ENCODE measurements at regions not wholly inside any gene's neighbourhood (a gene's known extent, or its start where the extent isn't known, plus 50 kb on each side); places are given as distances from the start of the nearest gene placed in this dataset.

- TF ChIP-seq, protein P1, sequence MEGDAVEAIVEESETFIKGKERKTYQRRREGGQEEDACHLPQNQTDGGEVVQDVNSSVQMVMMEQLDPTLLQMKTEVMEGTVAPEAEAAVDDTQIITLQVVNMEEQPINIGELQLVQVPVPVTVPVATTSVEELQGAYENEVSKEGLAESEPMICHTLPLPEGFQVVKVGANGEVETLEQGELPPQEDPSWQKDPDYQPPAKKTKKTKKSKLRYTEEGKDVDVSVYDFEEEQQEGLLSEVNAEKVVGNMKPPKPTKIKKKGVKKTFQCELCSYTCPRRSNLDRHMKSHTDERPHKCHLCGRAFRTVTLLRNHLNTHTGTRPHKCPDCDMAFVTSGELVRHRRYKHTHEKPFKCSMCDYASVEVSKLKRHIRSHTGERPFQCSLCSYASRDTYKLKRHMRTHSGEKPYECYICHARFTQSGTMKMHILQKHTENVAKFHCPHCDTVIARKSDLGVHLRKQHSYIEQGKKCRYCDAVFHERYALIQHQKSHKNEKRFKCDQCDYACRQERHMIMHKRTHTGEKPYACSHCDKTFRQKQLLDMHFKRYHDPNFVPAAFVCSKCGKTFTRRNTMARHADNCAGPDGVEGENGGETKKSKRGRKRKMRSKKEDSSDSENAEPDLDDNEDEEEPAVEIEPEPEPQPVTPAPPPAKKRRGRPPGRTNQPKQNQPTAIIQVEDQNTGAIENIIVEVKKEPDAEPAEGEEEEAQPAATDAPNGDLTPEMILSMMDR (IDR thresholded peaks at IDR 0.05): no peak
- Mint-ChIP-seq H3K27me3 (ENCODE audit: low read depth, poor library complexity) (no peaks in the 10 kb centered on the region), H3K9me3 (peaks cover 22% of the 10 kb centered on the region), H3K36me3 (ENCODE audit: low read depth) (no peaks in the 10 kb centered on the region), H3K4me1 (no peaks in the 10 kb centered on the region), H3K4me3 (no peak overlapping the region), H3K27ac (no peak overlapping the region)
- DNase-seq: no peak
These were observed 313.8 kb downstream of the FAM170A start for GRCh38 chr5:119943148-119943547.

GRCh38 chr5:119945691-119946090, 316.3 kb downstream of the FAM170A start:
- H3K4me3 Mint-ChIP-seq: no peak overlapping the region
- no peak overlapping the region for H3K27ac Mint-ChIP-seq
- H3K36me3 Mint-ChIP-seq (ENCODE audit: low read depth): no peaks in the 10 kb centered on the region
- H3K9me3 Mint-ChIP-seq: peaks cover 13% of the 10 kb centered on the region
- H3K4me1 Mint-ChIP-seq: no peaks in the 10 kb centered on the region
- no peaks in the 10 kb centered on the region for H3K27me3 Mint-ChIP-seq (ENCODE audit: low read depth, poor library complexity)
- DNase-seq: no peak
- TF ChIP-seq, protein P1 (IDR thresholded peaks at IDR 0.05): no peak

DNA sequence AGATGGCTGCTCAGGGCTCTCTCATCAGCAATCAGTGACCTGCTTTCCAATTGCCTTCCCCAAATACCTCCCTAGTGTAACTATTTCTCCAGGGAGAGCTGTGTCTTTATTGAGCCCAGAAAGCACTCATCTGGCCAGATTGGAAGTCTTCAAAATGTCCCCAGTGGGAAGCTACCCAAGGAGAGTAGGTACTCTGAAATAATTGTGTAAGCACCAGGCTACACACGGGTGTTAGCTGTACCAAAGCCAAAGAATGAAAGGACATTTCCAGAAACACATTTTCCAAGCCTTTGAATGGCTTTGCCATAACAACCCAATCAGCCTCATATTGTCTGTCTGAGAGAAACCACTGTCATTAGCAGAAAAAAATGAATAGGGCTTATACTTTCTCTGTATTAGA, 318.8 kb downstream of the FAM170A start:
- no peak overlapping the region for H3K27ac Mint-ChIP-seq
- H3K9me3 Mint-ChIP-seq: peaks cover 13% of the 10 kb centered on the region
- no peaks in the 10 kb centered on the region for H3K36me3 Mint-ChIP-seq (ENCODE audit: low read depth)
- H3K4me1 Mint-ChIP-seq: no peaks in the 10 kb centered on the region
- H3K27me3 Mint-ChIP-seq (ENCODE audit: low read depth, poor library complexity): peaks cover under 1% of the 10 kb centered on the region
- no peak for DNase-seq
- H3K4me3 Mint-ChIP-seq: no peak overlapping the region
- TF ChIP-seq, protein P1 (IDR thresholded peaks at IDR 0.05): no peak

DNA sequence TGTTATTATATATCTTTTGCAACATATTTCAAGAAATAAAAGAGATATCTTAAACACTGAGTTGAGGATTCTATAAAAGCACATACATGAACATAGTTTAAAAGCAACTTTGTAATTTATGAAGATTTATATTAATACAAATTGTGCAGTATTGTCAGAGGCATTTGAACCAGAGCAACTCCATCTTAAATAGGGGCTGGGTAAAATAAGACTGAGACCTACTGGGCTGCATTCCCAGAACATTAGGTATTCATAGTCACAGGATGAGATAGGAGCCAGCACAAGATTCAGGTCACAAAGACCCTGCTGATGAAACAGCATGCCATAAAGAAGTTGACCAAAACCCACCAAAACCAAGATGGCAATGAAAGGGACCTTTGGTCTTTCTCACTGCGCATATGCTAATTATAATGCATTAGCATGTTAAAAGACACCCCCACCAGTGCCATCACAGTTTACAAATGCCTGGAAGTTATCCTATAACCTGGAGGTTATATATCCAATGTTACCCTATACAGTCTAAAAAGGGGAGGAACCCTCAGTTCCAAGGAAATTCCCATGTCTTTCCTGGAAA, 320.2 kb downstream of the FAM170A start:
- no peak for DNase-seq
- no peaks in the 10 kb centered on the region for H3K4me1 Mint-ChIP-seq
- no peak overlapping the region for H3K27ac Mint-ChIP-seq
- peaks cover 13% of the 10 kb centered on the region for H3K9me3 Mint-ChIP-seq
- peaks cover 3% of the 10 kb centered on the region for H3K27me3 Mint-ChIP-seq (ENCODE audit: low read depth, poor library complexity)
- no peaks in the 10 kb centered on the region for H3K36me3 Mint-ChIP-seq (ENCODE audit: low read depth)
- TF ChIP-seq, protein P1 (IDR thresholded peaks at IDR 0.05): no peak
- H3K4me3 Mint-ChIP-seq: no peak overlapping the region

DNA sequence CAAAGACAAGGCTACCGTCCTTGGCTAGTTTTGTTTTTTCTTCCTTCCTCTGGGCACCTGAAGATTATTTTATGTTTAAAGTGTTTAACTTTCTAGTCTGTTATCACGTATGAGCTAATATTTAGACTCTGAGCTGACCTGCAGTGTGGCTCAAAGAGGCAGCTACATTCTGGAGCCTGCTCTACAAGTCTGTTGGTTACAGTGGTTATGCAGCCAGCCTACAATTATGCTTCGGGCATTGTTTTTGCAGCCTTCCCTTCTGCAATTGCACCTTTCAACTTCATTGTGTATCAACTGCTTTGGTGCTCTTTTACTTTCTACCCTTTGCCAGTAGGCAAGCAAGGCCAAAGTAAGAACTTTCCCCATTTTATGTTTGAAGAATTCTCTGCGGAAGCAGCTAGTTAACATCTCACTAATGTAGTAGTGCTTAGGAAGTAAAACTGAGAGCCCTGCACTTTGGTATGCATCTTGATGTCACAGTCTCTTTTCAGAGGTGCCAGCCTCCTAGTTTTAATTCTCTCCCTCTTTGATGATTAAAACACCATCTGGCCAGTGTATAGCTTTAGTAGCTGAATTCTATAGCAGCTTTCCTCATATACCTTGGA, 322.1 kb downstream of the FAM170A start:
- peak overlapping the region; percentile 5 for H3K27ac Mint-ChIP-seq
- H3K36me3 Mint-ChIP-seq (ENCODE audit: low read depth): no peaks in the 10 kb centered on the region
- H3K27me3 Mint-ChIP-seq (ENCODE audit: low read depth, poor library complexity): peaks cover 3% of the 10 kb centered on the region
- no peak for DNase-seq
- H3K4me1 Mint-ChIP-seq: no peaks in the 10 kb centered on the region
- H3K9me3 Mint-ChIP-seq: peaks cover 11% of the 10 kb centered on the region
- TF ChIP-seq, protein P1 (IDR thresholded peaks at IDR 0.05): no peak
- H3K4me3 Mint-ChIP-seq: no peak overlapping the region

DNA sequence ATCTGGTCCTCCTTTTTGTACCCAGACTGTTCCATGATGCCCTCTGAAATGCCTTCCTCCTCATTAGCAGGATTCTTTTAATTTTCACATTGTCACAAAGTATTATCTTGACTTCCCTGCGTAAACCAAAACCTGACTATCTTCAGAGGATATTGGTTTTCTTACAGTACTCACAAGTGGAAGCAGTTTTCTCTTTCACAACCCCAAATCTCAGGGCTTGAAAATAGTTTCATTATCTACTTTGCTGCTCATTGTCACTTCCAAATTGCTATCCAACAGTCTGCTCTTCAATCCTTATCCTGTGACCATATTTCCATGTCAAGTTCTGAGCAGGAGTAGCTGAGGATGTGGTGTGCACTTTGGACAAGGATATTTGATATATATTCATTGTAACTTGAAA, 324.1 kb downstream of the FAM170A start:
- Mint-ChIP-seq H3K9me3 (peaks cover 4% of the 10 kb centered on the region), H3K4me1 (no peaks in the 10 kb centered on the region), H3K27me3 (ENCODE audit: low read depth, poor library complexity) (peaks cover 3% of the 10 kb centered on the region), H3K36me3 (ENCODE audit: low read depth) (no peaks in the 10 kb centered on the region), H3K4me3 (no peak overlapping the region), H3K27ac (no peak overlapping the region)
- TF ChIP-seq, protein P1 (IDR thresholded peaks at IDR 0.05): no peak
- no peak for DNase-seq
